ENCODE measurements at regions not wholly inside any gene's neighbourhood (a gene's known extent, or its start where the extent isn't known, plus 50 kb on each side); places are given as distances from the start of the nearest gene placed in this dataset.
"Not testable (repeated sequence)": the region's sequence is repeated elsewhere in the genome, so short reads cannot be mapped to it uniquely, and the experiment has no call there.

- no peak for DNase-seq
Observed at GRCh38 chrX:39050427-39050826, 249.2 kb downstream of the MID1IP1 start.

- no peak for DNase-seq
Observed at GRCh38 chrX:39052751-39053150, 251.5 kb downstream of the MID1IP1 start.

GRCh38 chrX:39058724-39059123 lies 257.5 kb downstream of the MID1IP1 start:
- no peak for DNase-seq

GRCh38 chrX:39059866-39060265 lies 258.6 kb downstream of the MID1IP1 start:
- no peak for DNase-seq

GRCh38 chrX:39063037-39063436 lies 261.8 kb downstream of the MID1IP1 start:
- DNase-seq, result no peak

GRCh38 chrX:39063702-39064101 lies 262.4 kb downstream of the MID1IP1 start:
- DNase-seq, result no peak

- DNase-seq, result no peak
Observed at GRCh38 chrX:39065051-39065871, 264.0 kb downstream of the MID1IP1 start.

- DNase-seq, result no peak
Observed at GRCh38 chrX:39067866-39068265, 266.6 kb downstream of the MID1IP1 start.

GRCh38 chrX:39068634-39069033 lies 267.4 kb downstream of the MID1IP1 start:
- not testable (repeated sequence) for DNase-seq

- DNase-seq, result no peak
Observed at GRCh38 chrX:39070009-39070408, 268.8 kb downstream of the MID1IP1 start.

GRCh38 chrX:39073131-39073530 lies 271.9 kb downstream of the MID1IP1 start:
- DNase-seq, result no peak

GRCh38 chrX:39096599-39096998 lies 295.3 kb downstream of the MID1IP1 start:
- no peak for DNase-seq

- DNase-seq, result no peak
Observed at GRCh38 chrX:39104745-39105144, 303.5 kb downstream of the MID1IP1 start.

- no peak for DNase-seq
Observed at GRCh38 chrX:39112143-39112542, 310.9 kb downstream of the MID1IP1 start.

- DNase-seq, result no peak
Observed at GRCh38 chrX:39115166-39115565, 313.9 kb downstream of the MID1IP1 start.

- DNase-seq, result no peak
Observed at GRCh38 chrX:39117101-39117500, 315.8 kb downstream of the MID1IP1 start.

GRCh38 chrX:39121903-39122302 lies 320.6 kb downstream of the MID1IP1 start:
- DNase-seq, result no peak

- DNase-seq, result no peak
Observed at GRCh38 chrX:39125834-39126233, 324.6 kb downstream of the MID1IP1 start.

- no peak for DNase-seq
Observed at GRCh38 chrX:39133971-39134370, 332.7 kb downstream of the MID1IP1 start.

- no peak for DNase-seq
Observed at GRCh38 chrX:39137363-39137954, 336.2 kb downstream of the MID1IP1 start.

- no peak for DNase-seq
Observed at GRCh38 chrX:39140581-39140980, 339.3 kb downstream of the MID1IP1 start.

- DNase-seq, result no peak
Observed at GRCh38 chrX:39144323-39144722, 343.1 kb downstream of the MID1IP1 start.

GRCh38 chrX:39144956-39145355 lies 343.7 kb downstream of the MID1IP1 start:
- DNase-seq, result peak; percentile 24

GRCh38 chrX:39145859-39146258 lies 344.6 kb downstream of the MID1IP1 start:
- DNase-seq, result no peak

GRCh38 chrX:39149761-39150160 lies 348.5 kb downstream of the MID1IP1 start:
- DNase-seq, result no peak
